GM13977 (cell line): ENCODE measurements at regions not wholly inside any gene's neighbourhood (a gene's known extent, or its start where the extent isn't known, plus 50 kb on each side); places are given as distances from the start of the nearest gene placed in this dataset.

Source experiments
- DNase-seq: peaks from one replicate; pipeline ENCODE4 v3.0.0; 2012; ENCODE audit warnings: low spot score
- in situ Hi-C: fragments of 300-500 bp; cut with MboI; formaldehyde crosslinking; loops from one replicate; pipeline ENCODE4 v1.12.0; 2022; ENCODE audit warnings: low sequenced_read_pairs, low pct_unique_long_range_greater_than_20kb, mixed read lengths, inconsistent platforms; ENCODE audit not compliant: unreplicated experiment
- TF ChIP-seq, protein P1 (sequence below): IDR thresholded peaks from 2 replicates; pipeline ENCODE4 v1.5.1; 2012; ENCODE audit warnings: mild to moderate bottlenecking, control low read depth; ENCODE audit not compliant: insufficient read depth; ENCODE audit errors: extremely low read depth, missing control alignments

DNA sequence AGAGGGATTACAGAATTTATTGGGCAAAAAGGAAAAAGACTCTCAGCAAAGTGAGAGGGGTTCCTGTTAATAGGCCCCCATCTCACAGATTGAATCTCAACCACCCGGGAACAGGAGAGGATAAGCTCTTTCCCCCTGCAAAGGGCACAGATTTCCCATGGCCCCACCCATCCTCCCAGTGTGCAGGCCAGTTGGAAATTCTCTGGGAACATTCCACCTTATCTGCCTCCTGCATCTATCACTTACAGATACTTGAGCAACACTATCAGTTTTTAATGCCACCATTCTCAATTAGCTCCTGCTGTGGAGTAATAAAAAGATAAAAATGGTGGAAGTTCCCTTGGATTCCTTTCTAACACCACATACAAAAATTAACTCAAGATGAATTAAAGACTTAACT, 350.0 kb upstream of the BCHE start:
- no peak for DNase-seq
- TF ChIP-seq, protein P1, sequence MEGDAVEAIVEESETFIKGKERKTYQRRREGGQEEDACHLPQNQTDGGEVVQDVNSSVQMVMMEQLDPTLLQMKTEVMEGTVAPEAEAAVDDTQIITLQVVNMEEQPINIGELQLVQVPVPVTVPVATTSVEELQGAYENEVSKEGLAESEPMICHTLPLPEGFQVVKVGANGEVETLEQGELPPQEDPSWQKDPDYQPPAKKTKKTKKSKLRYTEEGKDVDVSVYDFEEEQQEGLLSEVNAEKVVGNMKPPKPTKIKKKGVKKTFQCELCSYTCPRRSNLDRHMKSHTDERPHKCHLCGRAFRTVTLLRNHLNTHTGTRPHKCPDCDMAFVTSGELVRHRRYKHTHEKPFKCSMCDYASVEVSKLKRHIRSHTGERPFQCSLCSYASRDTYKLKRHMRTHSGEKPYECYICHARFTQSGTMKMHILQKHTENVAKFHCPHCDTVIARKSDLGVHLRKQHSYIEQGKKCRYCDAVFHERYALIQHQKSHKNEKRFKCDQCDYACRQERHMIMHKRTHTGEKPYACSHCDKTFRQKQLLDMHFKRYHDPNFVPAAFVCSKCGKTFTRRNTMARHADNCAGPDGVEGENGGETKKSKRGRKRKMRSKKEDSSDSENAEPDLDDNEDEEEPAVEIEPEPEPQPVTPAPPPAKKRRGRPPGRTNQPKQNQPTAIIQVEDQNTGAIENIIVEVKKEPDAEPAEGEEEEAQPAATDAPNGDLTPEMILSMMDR: no peak
- in situ Hi-C loops: no loop called here

DNA sequence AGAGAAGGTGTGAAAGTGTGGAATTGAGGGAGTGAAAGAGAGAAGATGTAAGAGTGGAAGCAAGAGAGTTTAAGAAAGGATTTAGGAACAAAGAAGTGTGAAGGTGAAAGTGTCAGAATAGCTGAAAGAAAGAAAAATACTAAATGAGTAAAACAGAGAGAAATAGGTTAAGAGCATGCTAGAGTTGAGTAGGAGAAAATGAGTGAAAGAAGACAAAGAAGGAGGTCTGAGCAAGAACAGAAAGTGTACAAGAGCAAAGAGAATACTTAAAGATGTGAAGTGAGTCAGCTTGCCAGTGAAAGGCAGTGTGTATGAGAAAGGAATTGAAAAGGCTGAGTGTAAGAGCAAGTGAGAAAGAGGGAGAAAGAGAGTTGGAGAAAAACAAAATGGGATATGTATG, 348.8 kb upstream of the BCHE start:
- no peak for DNase-seq
- TF ChIP-seq, protein P1: no peak
- in situ Hi-C loops: no loop called here

DNA sequence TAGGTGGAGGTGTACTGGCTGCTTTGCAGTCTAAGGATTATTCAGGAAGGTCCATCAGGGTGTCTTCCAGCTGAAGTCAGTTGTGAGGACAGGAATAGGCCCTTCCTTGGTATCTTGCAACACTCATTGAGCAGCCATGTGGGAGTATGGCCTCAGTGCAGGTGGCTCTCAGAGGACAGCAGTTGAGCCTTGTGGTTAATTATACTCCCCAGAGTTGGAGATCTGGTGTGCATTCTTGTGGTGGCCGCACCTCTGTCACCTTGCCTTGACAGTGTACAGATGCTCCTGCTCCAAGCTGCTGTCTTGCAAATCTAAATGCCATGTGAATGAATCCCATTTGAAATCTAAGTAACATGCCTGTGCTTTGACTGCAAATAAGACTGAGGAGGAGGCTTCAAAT, 339.9 kb upstream of the BCHE start:
- in situ Hi-C loops: no loop called here
- DNase-seq: no peak
- TF ChIP-seq, protein P1: no peak

DNA sequence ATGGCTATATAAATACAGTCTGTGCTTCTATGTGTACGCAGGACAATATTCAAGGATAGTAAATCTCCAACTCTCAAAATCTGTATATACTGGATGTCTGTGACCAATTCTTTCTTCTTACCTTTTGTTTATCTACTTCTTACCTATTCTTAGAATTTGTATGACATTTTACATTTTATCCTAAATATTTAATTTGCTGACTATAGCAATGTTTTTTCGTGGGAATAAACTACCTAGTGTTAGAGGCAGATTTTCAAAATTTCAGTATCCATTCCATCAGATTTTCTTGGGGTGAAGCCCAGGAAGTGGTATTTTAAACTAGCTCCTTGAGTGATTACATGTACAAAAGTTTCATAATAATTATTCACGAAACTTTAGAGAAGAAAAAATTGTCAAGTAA, 334.5 kb upstream of the BCHE start:
- in situ Hi-C loops: no loop called here
- DNase-seq: no peak
- TF ChIP-seq, protein P1: no peak

DNA sequence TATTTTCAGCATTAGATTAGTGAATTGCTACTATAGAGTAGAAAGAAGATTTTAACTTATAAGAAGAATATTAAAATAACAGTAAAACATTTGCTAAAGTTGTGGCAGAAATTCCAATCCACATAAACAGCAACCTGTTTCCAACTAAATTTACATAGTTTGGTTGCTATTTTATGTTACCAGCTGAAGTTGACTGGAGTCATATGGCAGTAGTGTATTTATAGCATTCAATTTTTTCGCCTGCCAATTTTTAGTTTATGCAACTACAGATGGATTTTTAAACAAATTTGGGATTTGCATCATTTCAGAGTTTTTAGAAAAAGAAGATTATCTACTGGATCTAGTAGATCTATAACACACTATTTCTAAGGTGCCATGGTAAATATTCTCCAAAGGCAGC, 332.5 kb upstream of the BCHE start:
- DNase-seq: no peak
- TF ChIP-seq, protein P1: no peak
- in situ Hi-C loops: no loop called here

DNA sequence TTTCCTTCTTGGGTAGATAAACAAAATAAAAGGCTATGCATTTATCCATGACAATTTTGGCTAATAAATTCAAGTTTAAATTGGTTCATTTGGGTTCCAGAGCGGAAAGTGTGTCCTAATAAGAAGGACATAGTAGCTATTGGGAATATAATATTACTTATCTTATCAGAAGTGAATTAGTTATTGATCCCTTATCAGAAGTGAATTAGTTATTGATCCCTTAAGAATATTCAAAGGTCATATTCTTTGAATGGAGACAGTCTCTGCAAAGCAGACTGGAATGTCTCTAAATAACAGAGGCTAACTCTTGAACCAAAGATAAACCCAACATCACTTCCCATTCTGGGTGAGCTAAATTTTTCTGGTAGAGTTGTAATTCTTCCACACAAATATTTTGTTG, 290.7 kb upstream of the BCHE start:
- TF ChIP-seq, protein P1: no peak
- in situ Hi-C loops: no loop called here
- no peak for DNase-seq

DNA sequence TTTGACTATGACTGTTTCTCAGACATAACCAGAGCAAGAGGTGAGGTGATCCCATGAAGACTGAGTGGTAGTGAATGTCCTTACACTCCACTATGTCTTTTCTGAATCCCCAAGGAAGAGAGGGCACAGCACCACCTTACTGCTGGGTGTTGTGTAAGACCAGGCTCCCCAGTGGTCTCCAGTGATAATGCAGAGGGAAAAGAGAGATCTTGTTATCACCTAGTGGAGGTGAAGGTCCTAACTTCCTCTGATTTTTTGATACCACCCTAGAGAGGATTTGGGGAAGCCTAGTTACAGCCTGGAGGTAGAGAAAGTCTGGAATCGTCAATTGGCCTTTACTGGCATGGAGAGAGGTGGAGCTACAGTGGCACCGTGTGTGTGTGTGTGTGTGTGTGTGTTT, 288.0 kb upstream of the BCHE start:
- in situ Hi-C loops: no loop called here
- no peak for DNase-seq
- TF ChIP-seq, protein P1: no peak
